Kidney (tissue), 13 donors: ENCODE measurements at regions not wholly inside any gene's neighbourhood (a gene's known extent, or its start where the extent isn't known, plus 50 kb on each side); places are given as distances from the start of the nearest gene placed in this dataset.

ENCODE experiments used
- DNase-seq, 5 donors: peaks; one replicate each; pipeline ENCODE4 v3.0.0-alpha.2; 2013 to 2020
- FAIRE-seq: peaks from 2 replicates; lab custom pipeline; 2012; peaks lifted over from hg19 to GRCh38; lab: Jason Lieb, UNC
- H3K27ac ChIP-seq, 2 donors: one replicate each; pipeline ENCODE4 v1.7.0; 2013; ENCODE audit warnings: low read depth in 2 of 2, low read length in 2 of 2, inconsistent platforms in 1 of 2
- H3K27me3 ChIP-seq: one replicate; pipeline ENCODE4 v1.7.1; 2013; ENCODE audit warnings: low read length, inconsistent platforms; ENCODE audit not compliant: control insufficient read depth, insufficient read depth
- H3K36me3 ChIP-seq, 3 donors: one replicate each; pipeline versions ENCODE4 v1.7.0 to v1.7.1; 2013; ENCODE audit warnings: low read length in 3 of 3, control low read depth in 1 of 3, inconsistent platforms in 1 of 3; ENCODE audit not compliant: insufficient read depth in 3 of 3, control insufficient read depth in 2 of 3
- H3K4me1 ChIP-seq, 3 donors: one replicate each; pipeline versions ENCODE4 v1.7.0 to v1.7.1; 2013; ENCODE audit warnings: low read length in 3 of 3, inconsistent platforms in 1 of 3, low read depth in 1 of 3; ENCODE audit not compliant: control insufficient read depth in 2 of 3, insufficient read depth in 2 of 3
- H3K4me3 ChIP-seq, 3 donors: one replicate each; pipeline versions ENCODE4 v1.7.0 to v1.8.1; 2013; ENCODE audit warnings: low read length in 3 of 3, control low read depth in 1 of 3, inconsistent platforms in 1 of 3
- H3K9ac ChIP-seq, 3 donors: one replicate each; pipeline versions ENCODE4 v1.7.0 to v1.7.1; 2013; ENCODE audit warnings: low read length in 3 of 3, control low read depth in 1 of 3, inconsistent platforms in 1 of 3
- H3K9me3 ChIP-seq, 3 donors: one replicate each; pipeline versions ENCODE4 v1.7.0 to v1.7.1; 2013; ENCODE audit warnings: low read length in 3 of 3, control low read depth in 1 of 3, inconsistent platforms in 1 of 3; ENCODE audit not compliant: control insufficient read depth in 2 of 3, insufficient read depth in 1 of 3
- intact Hi-C: fragments of 100-400 bp; cut with DNase I; formaldehyde crosslinking; loops from one replicate; pipeline ENCODE4 v1.11.1; 2022
- TF ChIP-seq, protein P1 (sequence below): IDR thresholded peaks from 3 replicates; pipeline ENCODE4 v1.5.1; 2012; ENCODE audit warnings: mild to moderate bottlenecking, moderate library complexity, borderline replicate concordance; ENCODE audit not compliant: insufficient read depth; ENCODE audit errors: extremely low read depth
- donor health status: control.
- donor health status: control.
- donor health status: control.
- donor health status: control.
- donor health status: control.
- donor health status: DM: yes; HTN: yes; CAD: no.
- donor health status: Normal renal cell carcinoma (clear cell type).

- Histone ChIP-seq H3K9ac (no peak overlapping the region), H3K4me1 (no peaks in the 10 kb centered on the region), H3K27ac (no peak overlapping the region), H3K36me3 (no peaks in the 10 kb centered on the region), H3K9me3 (no peaks in the 10 kb centered on the region), H3K4me3 (no peak overlapping the region), H3K27me3 (no peaks in the 10 kb centered on the region)
- FAIRE-seq (no peak), DNase-seq (no peak)
- TF ChIP-seq, protein P1, sequence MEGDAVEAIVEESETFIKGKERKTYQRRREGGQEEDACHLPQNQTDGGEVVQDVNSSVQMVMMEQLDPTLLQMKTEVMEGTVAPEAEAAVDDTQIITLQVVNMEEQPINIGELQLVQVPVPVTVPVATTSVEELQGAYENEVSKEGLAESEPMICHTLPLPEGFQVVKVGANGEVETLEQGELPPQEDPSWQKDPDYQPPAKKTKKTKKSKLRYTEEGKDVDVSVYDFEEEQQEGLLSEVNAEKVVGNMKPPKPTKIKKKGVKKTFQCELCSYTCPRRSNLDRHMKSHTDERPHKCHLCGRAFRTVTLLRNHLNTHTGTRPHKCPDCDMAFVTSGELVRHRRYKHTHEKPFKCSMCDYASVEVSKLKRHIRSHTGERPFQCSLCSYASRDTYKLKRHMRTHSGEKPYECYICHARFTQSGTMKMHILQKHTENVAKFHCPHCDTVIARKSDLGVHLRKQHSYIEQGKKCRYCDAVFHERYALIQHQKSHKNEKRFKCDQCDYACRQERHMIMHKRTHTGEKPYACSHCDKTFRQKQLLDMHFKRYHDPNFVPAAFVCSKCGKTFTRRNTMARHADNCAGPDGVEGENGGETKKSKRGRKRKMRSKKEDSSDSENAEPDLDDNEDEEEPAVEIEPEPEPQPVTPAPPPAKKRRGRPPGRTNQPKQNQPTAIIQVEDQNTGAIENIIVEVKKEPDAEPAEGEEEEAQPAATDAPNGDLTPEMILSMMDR: no peak
- intact Hi-C loops: no loop called here
These were observed 97.6 kb upstream of the HTR2A start for GRCh38 chr13:46994492-46994891.

DNA sequence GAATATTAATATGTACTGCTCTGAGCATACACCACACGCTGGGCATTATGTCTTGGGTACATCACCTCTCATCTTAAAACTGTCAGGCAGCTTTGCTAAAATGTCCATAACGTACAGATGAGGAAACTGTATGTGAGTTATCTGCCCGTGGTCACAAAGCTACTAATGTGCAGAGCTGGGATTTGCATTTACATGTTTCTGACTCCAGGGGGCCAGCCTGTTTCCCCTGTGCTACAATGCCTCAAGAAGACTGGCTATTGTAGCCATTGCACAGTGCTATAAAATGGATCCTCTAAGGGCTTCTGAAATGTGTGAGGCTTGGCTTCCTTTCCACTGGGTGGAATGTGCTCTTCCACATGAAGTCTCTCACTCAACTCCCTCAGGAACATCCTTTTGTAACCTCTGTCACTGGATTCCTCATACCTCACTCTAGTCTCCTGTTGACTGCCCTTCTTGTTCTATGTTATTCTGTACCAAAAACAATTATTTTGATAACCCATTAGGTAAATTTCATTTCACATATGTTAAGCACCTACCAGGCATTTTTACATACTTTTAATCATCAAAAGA, 95.6 kb upstream of the HTR2A start:
- Histone ChIP-seq H3K36me3 (no peaks in the 10 kb centered on the region), H3K9me3 (no peaks in the 10 kb centered on the region), H3K4me1 (no peaks in the 10 kb centered on the region), H3K9ac (no peak overlapping the region), H3K4me3 (no peak overlapping the region), H3K27me3 (no peaks in the 10 kb centered on the region), H3K27ac (no peak overlapping the region)
- TF ChIP-seq, protein P1: no peak
- no peak for FAIRE-seq
- intact Hi-C loops: no loop called here
- DNase-seq: no peak

DNA sequence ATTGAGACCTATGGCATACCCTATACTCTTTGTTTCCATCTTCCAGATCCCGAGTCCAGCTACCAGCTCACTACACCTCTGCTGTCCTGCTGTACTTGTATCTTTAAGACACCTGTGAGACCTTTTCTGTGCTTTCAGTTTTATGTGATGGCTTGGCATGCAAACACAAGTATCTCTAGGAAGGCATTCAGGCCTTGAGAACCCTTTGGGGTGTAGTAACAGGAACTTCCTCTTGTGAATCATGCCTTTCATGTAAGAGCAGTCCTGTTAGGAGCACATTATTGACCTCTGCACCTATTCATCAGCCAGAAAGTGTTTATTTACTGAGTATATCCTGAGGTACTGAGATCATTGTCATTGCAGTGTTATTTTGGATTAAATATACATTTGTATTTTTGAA, 87.0 kb upstream of the HTR2A start:
- Histone ChIP-seq H3K4me3 (no peak overlapping the region), H3K4me1 (no peaks in the 10 kb centered on the region), H3K27ac (no peak overlapping the region), H3K27me3 (no peaks in the 10 kb centered on the region), H3K9ac (no peak overlapping the region), H3K9me3 (no peaks in the 10 kb centered on the region), H3K36me3 (no peaks in the 10 kb centered on the region)
- no peak for DNase-seq
- intact Hi-C loops: no loop called here
- TF ChIP-seq, protein P1: no peak
- FAIRE-seq: no peak
